ENCODE measurements at regions not wholly inside any gene's neighbourhood (a gene's known extent, or its start where the extent isn't known, plus 50 kb on each side); places are given as distances from the start of the nearest gene placed in this dataset.

- no peak for DNase-seq
Measured at GRCh38 chr10:44827431-44828006, 83.6 kb upstream of the TMEM72 start.

- no peak for DNase-seq
Measured at GRCh38 chr10:44828508-44829142, 82.5 kb upstream of the TMEM72 start.

- DNase-seq = no peak
Measured at GRCh38 chr10:44829426-44829825, 81.7 kb upstream of the TMEM72 start.

GRCh38 chr10:44830022-44830421 is 81.1 kb upstream of the TMEM72 start:
- DNase-seq = no peak

GRCh38 chr10:44831581-44831980 is 79.6 kb upstream of the TMEM72 start:
- DNase-seq = no peak

GRCh38 chr10:44832595-44833390 is 78.3 kb upstream of the TMEM72 start:
- no peak for DNase-seq

- DNase-seq = no peak
Measured at GRCh38 chr10:44834131-44834530, 77.0 kb upstream of the TMEM72 start.

GRCh38 chr10:44835300-44835699 is 75.8 kb upstream of the TMEM72 start:
- DNase-seq = no peak

- no peak for DNase-seq
Measured at GRCh38 chr10:44843484-44843883, 67.7 kb upstream of the TMEM72 start.

GRCh38 chr10:44845361-44846175 is 65.6 kb upstream of the TMEM72 start:
- DNase-seq = no peak

GRCh38 chr10:44847110-44847509 is 64.0 kb upstream of the TMEM72 start:
- DNase-seq = no peak

GRCh38 chr10:44848211-44848610 is 62.9 kb upstream of the TMEM72 start:
- DNase-seq = no peak

GRCh38 chr10:44849936-44850335 is 61.2 kb upstream of the TMEM72 start:
- no peak for DNase-seq

GRCh38 chr10:44850356-44850934 is 60.7 kb upstream of the TMEM72 start:
- no peak for DNase-seq

GRCh38 chr10:44851413-44851812 is 59.7 kb upstream of the TMEM72 start:
- no peak for DNase-seq

- DNase-seq = no peak
Measured at GRCh38 chr10:44851881-44852280, 59.3 kb upstream of the TMEM72 start.

GRCh38 chr10:44853148-44853734 is 57.9 kb upstream of the TMEM72 start:
- DNase-seq = no peak

GRCh38 chr10:44853796-44854195 is 57.3 kb upstream of the TMEM72 start:
- no peak for DNase-seq

GRCh38 chr10:44854693-44855350 is 56.3 kb upstream of the TMEM72 start:
- DNase-seq = no peak

GRCh38 chr10:44856696-44857095 is 54.4 kb upstream of the TMEM72 start:
- no peak for DNase-seq

GRCh38 chr10:44857363-44858016 is 53.6 kb upstream of the TMEM72 start:
- DNase-seq = peak; percentile 63 to 69

GRCh38 chr10:44858017-44858371 is 53.1 kb upstream of the TMEM72 start:
- no peak for DNase-seq
